ENCODE measurements at regions not wholly inside any gene's neighbourhood (a gene's known extent, or its start where the extent isn't known, plus 50 kb on each side); places are given as distances from the start of the nearest gene placed in this dataset.

DNA sequence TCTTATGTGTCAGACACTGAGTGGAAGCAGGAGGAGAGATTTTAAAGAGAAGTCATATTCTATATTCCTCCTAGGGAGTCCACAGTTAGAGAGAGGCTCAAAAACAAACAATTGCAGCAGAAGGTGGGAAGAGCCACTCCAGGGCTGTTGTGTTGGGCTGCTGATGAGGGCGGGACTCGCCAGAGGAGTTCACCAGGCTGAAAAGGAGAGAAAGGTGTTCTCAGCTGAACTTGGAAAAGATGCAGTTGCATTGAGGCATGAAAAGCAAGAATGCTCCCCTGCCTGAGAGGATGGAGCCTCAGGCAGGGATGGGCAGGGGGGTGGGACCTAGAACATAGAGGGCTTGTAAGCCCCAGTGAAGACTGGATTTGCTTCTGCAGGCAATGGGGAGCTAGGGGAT lies 324.2 kb downstream of the CXCL12 start:
- Mint-ChIP-seq H3K27me3 (peaks cover 7% of the 10 kb centered on the region), H3K4me3 (no peak overlapping the region), H3K4me1 (no peaks in the 10 kb centered on the region), H3K27ac (no peak overlapping the region), H3K9me3 (peaks cover 0 to 2% (median 0%) of the 10 kb centered on the region in 7 donors), H3K36me3 (no peaks in the 10 kb centered on the region)
- no peaks in the 10 kb centered on the region for H3K4me1 ChIP-seq (ENCODE audit: control insufficient read depth, insufficient read depth, low read length, poor library complexity, severe bottlenecking)
- no peaks in the 10 kb centered on the region for H3K27me3 ChIP-seq (ENCODE audit: control insufficient read depth, insufficient read depth, low read length)
- H3K4me3 ChIP-seq (ENCODE audit: low read depth, low read length) = no peak overlapping the region
- DNase-seq = no peak
- no peaks in the 10 kb centered on the region for H3K9me3 ChIP-seq (ENCODE audit: control insufficient read depth in 2 of 2, low read length in 2 of 2)
- ATAC-seq (ENCODE audit: low read depth in 2 of 2) = no peak
- no peaks in the 10 kb centered on the region for H3K36me3 ChIP-seq (ENCODE audit: control insufficient read depth, insufficient read depth, low read length)
- no peak overlapping the region for H3K27ac ChIP-seq (ENCODE audit: insufficient read depth, low read length, poor library complexity, severe bottlenecking)

GRCh38 chr10:44060221-44060620 lies 324.7 kb downstream of the CXCL12 start:
- ATAC-seq (ENCODE audit: low read depth in 2 of 2) (no peak), DNase-seq (no peak)
- Mint-ChIP-seq H3K4me1 (no peaks in the 10 kb centered on the region), H3K9me3 (peaks cover 0 to 2% (median 0%) of the 10 kb centered on the region in 7 donors), H3K4me3 (no peak overlapping the region), H3K36me3 (no peaks in the 10 kb centered on the region), H3K27me3 (peaks cover 7% of the 10 kb centered on the region), H3K27ac (no peak overlapping the region)
- Histone ChIP-seq H3K9me3 (ENCODE audit: control insufficient read depth in 2 of 2, low read length in 2 of 2) (no peaks in the 10 kb centered on the region), H3K4me3 (ENCODE audit: low read depth, low read length) (no peak overlapping the region), H3K4me1 (ENCODE audit: control insufficient read depth, insufficient read depth, low read length, poor library complexity, severe bottlenecking) (no peaks in the 10 kb centered on the region), H3K27ac (ENCODE audit: insufficient read depth, low read length, poor library complexity, severe bottlenecking) (no peak overlapping the region), H3K27me3 (ENCODE audit: control insufficient read depth, insufficient read depth, low read length) (no peaks in the 10 kb centered on the region), H3K36me3 (ENCODE audit: control insufficient read depth, insufficient read depth, low read length) (no peaks in the 10 kb centered on the region)

GRCh38 chr10:44058259-44058658 lies 326.6 kb downstream of the CXCL12 start:
- Mint-ChIP-seq H3K9me3 (peaks cover 0 to 2% (median 0%) of the 10 kb centered on the region in 7 donors), H3K36me3 (no peaks in the 10 kb centered on the region), H3K4me1 (no peaks in the 10 kb centered on the region), H3K27me3 (peaks cover 7% of the 10 kb centered on the region), H3K27ac (no peak overlapping the region), H3K4me3 (no peak overlapping the region)
- Histone ChIP-seq H3K36me3 (ENCODE audit: control insufficient read depth, insufficient read depth, low read length) (no peaks in the 10 kb centered on the region), H3K27me3 (ENCODE audit: control insufficient read depth, insufficient read depth, low read length) (no peaks in the 10 kb centered on the region), H3K9me3 (ENCODE audit: control insufficient read depth in 2 of 2, low read length in 2 of 2) (no peaks in the 10 kb centered on the region), H3K4me3 (ENCODE audit: low read depth, low read length) (no peak overlapping the region), H3K4me1 (ENCODE audit: control insufficient read depth, insufficient read depth, low read length, poor library complexity, severe bottlenecking) (no peaks in the 10 kb centered on the region), H3K27ac (ENCODE audit: insufficient read depth, low read length, poor library complexity, severe bottlenecking) (no peak overlapping the region)
- DNase-seq (no peak), ATAC-seq (ENCODE audit: low read depth in 2 of 2) (no peak)

GRCh38 chr10:44056967-44057805 lies 327.7 kb downstream of the CXCL12 start:
- H3K4me1 Mint-ChIP-seq = no peaks in the 10 kb centered on the region
- Histone ChIP-seq H3K36me3 (ENCODE audit: control insufficient read depth, insufficient read depth, low read length) (no peaks in the 10 kb centered on the region), H3K4me1 (ENCODE audit: control insufficient read depth, insufficient read depth, low read length, poor library complexity, severe bottlenecking) (no peaks in the 10 kb centered on the region), H3K27ac (ENCODE audit: insufficient read depth, low read length, poor library complexity, severe bottlenecking) (no peak overlapping the region), H3K4me3 (ENCODE audit: low read depth, low read length) (no peak overlapping the region), H3K27me3 (ENCODE audit: control insufficient read depth, insufficient read depth, low read length) (no peaks in the 10 kb centered on the region), H3K9me3 (ENCODE audit: control insufficient read depth in 2 of 2, low read length in 2 of 2) (no peaks in the 10 kb centered on the region)
- H3K4me3 Mint-ChIP-seq = no peak overlapping the region
- H3K27ac Mint-ChIP-seq = no peak overlapping the region
- H3K27me3 Mint-ChIP-seq = peaks cover 7% of the 10 kb centered on the region
- ATAC-seq (ENCODE audit: low read depth in 2 of 2) (no peak), DNase-seq (no peak)
- H3K36me3 Mint-ChIP-seq = no peaks in the 10 kb centered on the region
- H3K9me3 Mint-ChIP-seq = no peaks in the 10 kb centered on the region

DNA sequence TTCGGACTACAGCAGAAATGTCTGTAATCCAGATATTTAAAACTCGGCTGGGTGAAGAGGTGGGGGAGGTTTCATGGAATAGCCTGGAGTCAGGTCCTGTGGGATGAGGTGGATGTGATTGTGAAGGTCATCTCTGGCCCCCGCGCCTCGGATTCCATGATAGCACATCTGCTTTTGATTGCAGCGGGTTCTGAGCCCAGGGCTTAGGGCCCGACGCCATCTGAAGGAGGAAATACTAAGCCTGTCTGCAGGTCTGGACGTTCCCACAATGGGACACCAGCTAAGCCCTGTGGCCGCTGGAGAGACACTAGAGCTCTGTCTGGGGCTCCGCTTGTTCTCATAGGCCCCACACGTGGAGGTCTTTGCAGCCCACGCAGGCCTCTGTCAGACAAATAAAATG lies 328.7 kb downstream of the CXCL12 start:
- Mint-ChIP-seq H3K9me3 (no peaks in the 10 kb centered on the region), H3K4me3 (no peak overlapping the region), H3K4me1 (no peaks in the 10 kb centered on the region), H3K36me3 (no peaks in the 10 kb centered on the region), H3K27ac (peak overlapping the region in 1 of 3 donors; percentile 21), H3K27me3 (peaks cover 7% of the 10 kb centered on the region)
- no peaks in the 10 kb centered on the region for H3K36me3 ChIP-seq (ENCODE audit: control insufficient read depth, insufficient read depth, low read length)
- no peaks in the 10 kb centered on the region for H3K4me1 ChIP-seq (ENCODE audit: control insufficient read depth, insufficient read depth, low read length, poor library complexity, severe bottlenecking)
- no peak overlapping the region for H3K4me3 ChIP-seq (ENCODE audit: low read depth, low read length)
- H3K9me3 ChIP-seq (ENCODE audit: control insufficient read depth in 2 of 2, low read length in 2 of 2) = no peaks in the 10 kb centered on the region
- ATAC-seq (ENCODE audit: low read depth in 2 of 2) (no peak), DNase-seq (no peak)
- H3K27ac ChIP-seq (ENCODE audit: insufficient read depth, low read length, poor library complexity, severe bottlenecking) = no peak overlapping the region
- H3K27me3 ChIP-seq (ENCODE audit: control insufficient read depth, insufficient read depth, low read length) = no peaks in the 10 kb centered on the region

DNA sequence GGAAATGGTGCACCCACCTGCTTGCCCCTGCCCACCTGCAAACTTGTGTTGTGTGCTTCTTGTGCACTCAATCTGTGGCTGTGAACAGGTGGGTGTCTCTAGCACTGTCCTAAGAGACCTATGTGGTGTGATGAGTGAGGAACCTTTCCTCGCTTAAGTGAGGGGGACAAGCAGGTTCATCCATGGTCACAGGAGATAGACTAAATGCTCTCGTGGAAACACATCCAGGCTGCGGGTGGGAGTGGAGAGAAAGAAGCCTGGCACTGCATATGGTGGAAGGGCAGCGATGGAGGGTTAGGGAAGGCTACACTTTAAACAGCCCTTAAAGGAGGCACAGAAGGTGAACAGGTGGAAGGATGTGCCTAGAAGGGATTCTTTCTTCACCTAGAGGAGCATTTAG lies 330.9 kb downstream of the CXCL12 start:
- Mint-ChIP-seq H3K27me3 (peaks cover 7% of the 10 kb centered on the region), H3K4me3 (no peak overlapping the region), H3K9me3 (peaks cover 0 to 2% (median 0%) of the 10 kb centered on the region in 7 donors), H3K27ac (no peak overlapping the region), H3K36me3 (no peaks in the 10 kb centered on the region), H3K4me1 (no peaks in the 10 kb centered on the region)
- no peak for DNase-seq
- H3K27me3 ChIP-seq (ENCODE audit: control insufficient read depth, insufficient read depth, low read length) = no peaks in the 10 kb centered on the region
- H3K27ac ChIP-seq (ENCODE audit: insufficient read depth, low read length, poor library complexity, severe bottlenecking) = no peak overlapping the region
- no peaks in the 10 kb centered on the region for H3K9me3 ChIP-seq (ENCODE audit: control insufficient read depth in 2 of 2, low read length in 2 of 2)
- ATAC-seq (ENCODE audit: low read depth in 2 of 2) = no peak
- no peaks in the 10 kb centered on the region for H3K36me3 ChIP-seq (ENCODE audit: control insufficient read depth, insufficient read depth, low read length)
- no peaks in the 10 kb centered on the region for H3K4me1 ChIP-seq (ENCODE audit: control insufficient read depth, insufficient read depth, low read length, poor library complexity, severe bottlenecking)
- H3K4me3 ChIP-seq (ENCODE audit: low read depth, low read length) = no peak overlapping the region

DNA sequence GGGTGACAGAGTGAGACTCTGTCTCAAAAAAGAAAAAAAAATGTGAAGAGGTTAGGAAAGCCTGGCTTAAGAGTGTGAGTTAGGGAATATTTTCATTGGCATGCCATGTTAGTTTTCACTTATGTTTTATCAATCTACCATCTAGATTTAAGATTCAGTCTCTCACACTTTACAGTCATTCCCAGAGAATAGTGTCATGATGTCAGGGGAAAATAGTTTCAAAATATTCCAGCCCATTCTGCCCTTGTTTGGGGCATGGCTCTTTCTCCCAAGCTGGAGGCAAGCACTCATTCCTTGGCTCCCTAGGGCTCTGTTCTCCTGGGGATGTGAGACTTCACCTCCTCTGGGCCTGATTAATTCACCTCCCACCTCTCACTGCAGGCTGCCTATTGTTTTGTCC lies 331.5 kb downstream of the CXCL12 start:
- H3K27me3 Mint-ChIP-seq = peaks cover 7% of the 10 kb centered on the region
- ATAC-seq (ENCODE audit: low read depth in 2 of 2) = no peak

More for the DNA sequence above, 331.5 kb downstream of the CXCL12 start:
- peaks cover 2% of the 10 kb centered on the region for H3K27me3 ChIP-seq (ENCODE audit: control insufficient read depth, insufficient read depth, low read length)
- no peaks in the 10 kb centered on the region for H3K9me3 ChIP-seq (ENCODE audit: control insufficient read depth in 2 of 2, low read length in 2 of 2)
- no peak for DNase-seq
- H3K36me3 Mint-ChIP-seq = no peaks in the 10 kb centered on the region
- H3K36me3 ChIP-seq (ENCODE audit: control insufficient read depth, insufficient read depth, low read length) = no peaks in the 10 kb centered on the region
- H3K27ac ChIP-seq (ENCODE audit: insufficient read depth, low read length, poor library complexity, severe bottlenecking) = no peak overlapping the region
- no peak overlapping the region for H3K27ac Mint-ChIP-seq
- H3K4me1 ChIP-seq (ENCODE audit: control insufficient read depth, insufficient read depth, low read length, poor library complexity, severe bottlenecking) = no peaks in the 10 kb centered on the region
- peaks cover 0 to 2% (median 0%) of the 10 kb centered on the region in 7 donors for H3K9me3 Mint-ChIP-seq
- H3K4me3 Mint-ChIP-seq = no peak overlapping the region
- no peak overlapping the region for H3K4me3 ChIP-seq (ENCODE audit: low read depth, low read length)
- no peaks in the 10 kb centered on the region for H3K4me1 Mint-ChIP-seq
